GM12878 (cell line): ENCODE measurements at regions not wholly inside any gene's neighbourhood (a gene's known extent, or its start where the extent isn't known, plus 50 kb on each side); places are given as distances from the start of the nearest gene placed in this dataset.

Source experiments
- ATAC-seq: fragments of 200-7000 bp; cut with Tn5 transposase; 3 replicates; pipeline ENCODE4 v1.9.1; 2020; ENCODE audit warnings: mild to moderate bottlenecking, moderate library complexity
- BruUV-seq: library from RNA; stranded (reverse); fragments of 400-500 nt; replicated peaks from 2 replicates; lab custom pipeline; 2021; lab: Mats Ljungman, UMichigan
- CTCF ChIA-PET: fragments of 300-600 bp; sonication (Branson Sonifier 250); formaldehyde crosslinking; extraction: SDS; loops from one replicate; lab custom pipeline; 2021; ENCODE audit warnings: inconsistent platforms; lab: Yijun Ruan, JAX
- POLR2A ChIA-PET: fragments of 350-600 bp; formaldehyde crosslinking; extraction: SDS; loops from one replicate; lab custom pipeline; 2021; ENCODE audit warnings: inconsistent platforms; lab: Charles Lee
- RAD21 ChIA-PET: fragments of 300-600 bp; sonication (Branson Sonifier 250); formaldehyde crosslinking; loops from one replicate; lab custom pipeline; 2023; ENCODE audit warnings: antibody characterized with exemption; ENCODE audit not compliant: unreplicated experiment; lab: Charles Lee
- SMC1A ChIA-PET: fragments of 300-600 bp; sonication (Branson Sonifier 250); formaldehyde crosslinking; loops from one replicate; lab custom pipeline; 2023; ENCODE audit not compliant: unreplicated experiment, uncharacterized antibody; lab: Charles Lee
- DNase-seq: peaks from one replicate; pipeline ENCODE4 v3.0.0-alpha.2; 2011; ENCODE audit warnings: low read depth, low spot score
- FAIRE-seq: peaks from 3 replicates; lab custom pipeline; 2011; peaks lifted over from hg19 to GRCh38; lab: Jason Lieb, UNC
- H2AFZ ChIP-seq: 2 replicates; pipeline ENCODE4 v1.6.0; 2011; ENCODE audit warnings: low read depth, low read length, control low read depth; ENCODE audit not compliant: control insufficient read depth
- H3K27ac ChIP-seq: 2 replicates; pipeline ENCODE4 v1.5.1; 2011; ENCODE audit warnings: control low read depth; ENCODE audit not compliant: control insufficient read depth, insufficient read depth
- H3K27me3 ChIP-seq, 2 experiments: replicated peaks in 1 of 2; 2 replicates each; pipeline versions ENCODE4 v1.6.0 to v1.6.1; 2011; ENCODE audit warnings: low read length in 1 of 2; ENCODE audit not compliant: control insufficient read depth in 2 of 2, insufficient read depth in 2 of 2
- H3K36me3 ChIP-seq, 2 experiments: 2 replicates each; pipeline ENCODE4 v1.5.1; 2011; ENCODE audit warnings: low read length in 1 of 2; ENCODE audit not compliant: control insufficient read depth in 2 of 2, insufficient read depth in 2 of 2
- H3K4me1 ChIP-seq: 2 replicates; pipeline ENCODE4 v1.6.1; 2011; ENCODE audit warnings: mild to moderate bottlenecking, low read length, moderate library complexity, mixed read lengths; ENCODE audit not compliant: control insufficient read depth, insufficient read depth
- H3K4me2 ChIP-seq: 2 replicates; pipeline ENCODE4 v1.6.0; 2011; ENCODE audit warnings: control low read depth; ENCODE audit not compliant: control insufficient read depth, insufficient read depth
- H3K4me3 ChIP-seq: fragments of 200-600 bp; sonication (generic); 2 replicates; pipeline ENCODE4 v1.5.1; 2016
- H3K79me2 ChIP-seq: 2 replicates; pipeline ENCODE4 v1.6.0; 2011; ENCODE audit warnings: low read length; ENCODE audit not compliant: control insufficient read depth, insufficient read depth
- H3K9ac ChIP-seq: 2 replicates; pipeline ENCODE4 v1.8.0; 2011; ENCODE audit warnings: low read length, control low read depth, mixed read lengths; ENCODE audit not compliant: control insufficient read depth, insufficient read depth
- H3K9me3 ChIP-seq: replicated peaks from 3 replicates; pipeline ENCODE4 v1.5.1; 2011; ENCODE audit warnings: mild to moderate bottlenecking, low read length; ENCODE audit not compliant: control insufficient read depth, insufficient read depth
- H4K20me1 ChIP-seq: 2 replicates; pipeline ENCODE4 v1.6.0; 2011; ENCODE audit not compliant: control insufficient read depth, insufficient read depth
- CHD4 ChIP-seq: fragments of 200-600 bp; sonication (generic); IDR thresholded peaks from 2 replicates; pipeline ENCODE4 v1.6.1; 2016; ENCODE audit warnings: mild to moderate bottlenecking
- MXI1 ChIP-seq: fragments of 150-350 bp; IDR thresholded peaks from 2 replicates; pipeline ENCODE4 v1.6.1; 2011; ENCODE audit warnings: low read depth, mild to moderate bottlenecking, inconsistent platforms, low read length, improper control_type of control experiment
- RAD21 ChIP-seq: IDR thresholded peaks from 2 replicates; pipeline ENCODE4 v1.6.1; 2011; ENCODE audit warnings: mild to moderate bottlenecking, low read depth, low read length, moderate library complexity; ENCODE audit not compliant: insufficient read depth
- RCOR1 ChIP-seq: conservative IDR thresholded peaks from 2 replicates; pipeline ENCODE4 v1.6.1; 2012; ENCODE audit warnings: low read depth, low read length, improper control_type of control experiment
- SRF ChIP-seq, 2 experiments: IDR thresholded peaks; 2 replicates each; pipeline ENCODE4 v1.6.1; 2011; ENCODE audit warnings: low read depth in 2 of 2, low read length in 2 of 2, mild to moderate bottlenecking in 1 of 2, moderate library complexity in 1 of 2
- SUZ12 ChIP-seq: fragments of 200-600 bp; sonication (generic); IDR thresholded peaks from one replicate; pipeline ENCODE4 v1.6.1; 2018; ENCODE audit warnings: antibody characterized with exemption, mild to moderate bottlenecking; ENCODE audit not compliant: unreplicated experiment
- TCF7 ChIP-seq: IDR thresholded peaks from 2 replicates; pipeline ENCODE4 v1.6.1; 2014; ENCODE audit warnings: antibody characterized with exemption, borderline replicate concordance
- YY1 ChIP-seq: IDR thresholded peaks from 2 replicates; pipeline ENCODE4 v1.6.1; 2011; ENCODE audit warnings: low read depth, mild to moderate bottlenecking, low read length
- WGBS: methylation state at CpG from one replicate; pipeline ENCODE4 v1.1.6; 2016; ENCODE audit warnings: low lambda C conversion rate; ENCODE audit not compliant: insufficient replicate concordance, insufficient coverage; ENCODE audit errors: missing lambda C conversion rate; 5-methylcytosine and 5-hydroxymethylcytosine counted together
- in situ Hi-C: fragments of 300-500 bp; cut with MboI; formaldehyde crosslinking; loops from 9 replicates; pipeline ENCODE4 v1.14.3; 2018; ENCODE audit warnings: mixed read lengths
- intact Hi-C: fragments of 100-400 bp; cut with micrococcal nuclease; formaldehyde crosslinking; loops from one replicate; pipeline ENCODE4 v1.14.2; 2022; ENCODE audit not compliant: unreplicated experiment
- TF ChIP-seq, protein P1 (sequence below): fragments of 450-650 bp; conservative IDR thresholded peaks from 2 replicates; pipeline ENCODE4 v1.6.1; 2017; ENCODE audit warnings: mild to moderate bottlenecking, moderate library complexity
- TF ChIP-seq, protein P2 (sequence below): fragments of 450-650 bp; IDR thresholded peaks from 2 replicates; pipeline ENCODE4 v1.6.1; 2014; ENCODE audit warnings: mild to moderate bottlenecking
- TF ChIP-seq, protein P3 (sequence below): fragments of 450-650 bp; formaldehyde crosslinking; IDR thresholded peaks from 2 replicates; pipeline ENCODE4 v1.4.0; 2022; ENCODE audit warnings: mild to moderate bottlenecking, moderate library complexity

DNA sequence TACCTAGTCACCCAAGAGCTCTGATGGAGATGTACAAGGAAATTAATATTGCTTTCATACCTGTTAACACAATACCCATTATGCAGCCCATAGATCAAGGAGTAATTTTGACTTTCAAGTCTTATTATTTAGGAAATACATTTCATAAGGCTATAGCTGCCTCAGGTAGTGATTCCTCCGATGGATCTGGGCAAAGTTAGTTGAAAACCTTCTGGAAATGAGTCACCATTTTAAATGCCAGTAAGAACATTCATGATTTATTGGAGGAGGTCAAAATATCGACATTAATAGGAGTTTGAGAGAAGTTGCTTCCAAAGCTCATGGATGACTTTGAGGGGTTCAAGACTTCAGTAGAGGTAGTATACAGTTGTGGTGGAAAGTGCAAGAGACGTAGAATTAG lies 931.4 kb upstream of the ACVR2A start:
- H3K4me1 ChIP-seq: no peaks in the 10 kb centered on the region
- H3K27ac ChIP-seq: no peak overlapping the region
- H3K27me3 ChIP-seq: no peaks in the 10 kb centered on the region
- H3K4me3 ChIP-seq: no peak overlapping the region
- H3K4me2 ChIP-seq: no peak overlapping the region
- FAIRE-seq (no peak), ATAC-seq (no peak), DNase-seq (no peak)
- CTCF ChIA-PET: interaction anchor here (0.6 to 1.6 kb wide), 4 partner anchors 12 to 997 kb away, joined by 3 to 5 read pairs (median 3); no protein-coding TSS in a partner anchor
- H3K9me3 ChIP-seq: no peaks in the 10 kb centered on the region
- BruUV-seq: no TSS peak
- RAD21 ChIA-PET: interaction anchor here (1.3 kb wide), 1 partner anchor 18 kb away, joined by 3 read pairs; no protein-coding TSS in a partner anchor
- no peak overlapping the region for H2AFZ ChIP-seq
- H3K9ac ChIP-seq: no peak overlapping the region
- in situ Hi-C loops: no loop called here
- H3K79me2 ChIP-seq: no peaks in the 10 kb centered on the region
- H4K20me1 ChIP-seq: no peaks in the 10 kb centered on the region
- SMC1A ChIA-PET: interaction anchor here (1.3 to 2.1 kb wide), 4 partner anchors 14 to 180 kb away, joined by 3 to 6 read pairs (median 4); no protein-coding TSS in a partner anchor
- H3K36me3 ChIP-seq: no peaks in the 10 kb centered on the region
- intact Hi-C loops: no loop called here
- WGBS: 38% methylated on average over 3 of the region's 3 CpGs
- POLR2A ChIA-PET: no interaction called here
- TF ChIP-seq, protein P1, sequence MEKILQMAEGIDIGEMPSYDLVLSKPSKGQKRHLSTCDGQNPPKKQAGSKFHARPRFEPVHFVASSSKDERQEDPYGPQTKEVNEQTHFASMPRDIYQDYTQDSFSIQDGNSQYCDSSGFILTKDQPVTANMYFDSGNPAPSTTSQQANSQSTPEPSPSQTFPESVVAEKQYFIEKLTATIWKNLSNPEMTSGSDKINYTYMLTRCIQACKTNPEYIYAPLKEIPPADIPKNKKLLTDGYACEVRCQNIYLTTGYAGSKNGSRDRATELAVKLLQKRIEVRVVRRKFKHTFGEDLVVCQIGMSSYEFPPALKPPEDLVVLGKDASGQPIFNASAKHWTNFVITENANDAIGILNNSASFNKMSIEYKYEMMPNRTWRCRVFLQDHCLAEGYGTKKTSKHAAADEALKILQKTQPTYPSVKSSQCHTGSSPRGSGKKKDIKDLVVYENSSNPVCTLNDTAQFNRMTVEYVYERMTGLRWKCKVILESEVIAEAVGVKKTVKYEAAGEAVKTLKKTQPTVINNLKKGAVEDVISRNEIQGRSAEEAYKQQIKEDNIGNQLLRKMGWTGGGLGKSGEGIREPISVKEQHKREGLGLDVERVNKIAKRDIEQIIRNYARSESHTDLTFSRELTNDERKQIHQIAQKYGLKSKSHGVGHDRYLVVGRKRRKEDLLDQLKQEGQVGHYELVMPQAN: no peak
- TF ChIP-seq TCF7 (no peak), RAD21 (no peak)

DNA sequence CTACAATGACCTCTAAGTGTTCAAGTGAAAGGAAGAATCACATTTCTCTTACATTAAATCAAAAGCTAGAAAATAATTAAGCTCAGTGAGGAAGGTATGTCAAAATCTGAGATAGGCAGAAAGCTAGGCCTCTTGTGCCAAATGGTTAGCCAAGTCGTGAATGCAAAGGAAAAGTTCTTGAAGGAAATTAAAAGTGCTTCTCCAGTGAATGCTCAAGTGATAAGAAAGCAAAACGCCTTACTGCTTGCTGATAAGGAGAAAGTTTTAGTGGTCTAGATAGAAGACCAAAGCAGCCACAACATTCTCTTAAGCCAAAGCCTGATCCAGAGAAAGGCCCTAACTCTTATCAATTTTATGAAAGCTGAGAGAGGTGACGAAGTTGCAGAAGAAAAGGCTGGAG lies 932.3 kb upstream of the ACVR2A start:
- SMC1A ChIA-PET: interaction anchor here (1.2 to 2.1 kb wide), 4 partner anchors 13 to 179 kb away, joined by 3 to 6 read pairs (median 4); no protein-coding TSS in a partner anchor
- no peaks in the 10 kb centered on the region for H3K4me1 ChIP-seq
- no peak overlapping the region for H3K4me2 ChIP-seq
- H3K27me3 ChIP-seq: no peaks in the 10 kb centered on the region
- H3K9me3 ChIP-seq: no peaks in the 10 kb centered on the region
- H4K20me1 ChIP-seq: no peaks in the 10 kb centered on the region
- H3K4me3 ChIP-seq: no peak overlapping the region
- H3K9ac ChIP-seq: no peak overlapping the region
- no peak overlapping the region for H3K27ac ChIP-seq
- no peak for ATAC-seq
- BruUV-seq: no TSS peak
- in situ Hi-C loops: no loop called here
- no peaks in the 10 kb centered on the region for H3K79me2 ChIP-seq
- DNase-seq: no peak
- no peak for FAIRE-seq
- intact Hi-C loops: no loop called here
- CTCF ChIA-PET: interaction anchor here (1.1 to 1.6 kb wide), 2 partner anchors 13 to 179 kb away, joined by 3 to 5 read pairs; no protein-coding TSS in a partner anchor
- RAD21 ChIA-PET: interaction anchor here (1.2 kb wide), 1 partner anchor 15 kb away, joined by 3 read pairs; no protein-coding TSS in a partner anchor
- H2AFZ ChIP-seq: no peak overlapping the region
- POLR2A ChIA-PET: interaction anchor here (1.0 to 1.3 kb wide), 2 partner anchors 14 to 18 kb away, joined by 3 read pairs; no protein-coding TSS in a partner anchor
- 1% methylated on average over 3 of the region's 3 CpGs for WGBS
- H3K36me3 ChIP-seq: no peaks in the 10 kb centered on the region
- no peak for TF ChIP-seq CHD4
- TF ChIP-seq YY1: no peak
- TF ChIP-seq, protein P2, sequence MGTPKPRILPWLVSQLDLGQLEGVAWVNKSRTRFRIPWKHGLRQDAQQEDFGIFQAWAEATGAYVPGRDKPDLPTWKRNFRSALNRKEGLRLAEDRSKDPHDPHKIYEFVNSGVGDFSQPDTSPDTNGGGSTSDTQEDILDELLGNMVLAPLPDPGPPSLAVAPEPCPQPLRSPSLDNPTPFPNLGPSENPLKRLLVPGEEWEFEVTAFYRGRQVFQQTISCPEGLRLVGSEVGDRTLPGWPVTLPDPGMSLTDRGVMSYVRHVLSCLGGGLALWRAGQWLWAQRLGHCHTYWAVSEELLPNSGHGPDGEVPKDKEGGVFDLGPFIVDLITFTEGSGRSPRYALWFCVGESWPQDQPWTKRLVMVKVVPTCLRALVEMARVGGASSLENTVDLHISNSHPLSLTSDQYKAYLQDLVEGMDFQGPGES: no peak
- no peak for TF ChIP-seq SUZ12
- no peak for TF ChIP-seq MXI1
- no peak for TF ChIP-seq RCOR1
- TF ChIP-seq, protein P3, sequence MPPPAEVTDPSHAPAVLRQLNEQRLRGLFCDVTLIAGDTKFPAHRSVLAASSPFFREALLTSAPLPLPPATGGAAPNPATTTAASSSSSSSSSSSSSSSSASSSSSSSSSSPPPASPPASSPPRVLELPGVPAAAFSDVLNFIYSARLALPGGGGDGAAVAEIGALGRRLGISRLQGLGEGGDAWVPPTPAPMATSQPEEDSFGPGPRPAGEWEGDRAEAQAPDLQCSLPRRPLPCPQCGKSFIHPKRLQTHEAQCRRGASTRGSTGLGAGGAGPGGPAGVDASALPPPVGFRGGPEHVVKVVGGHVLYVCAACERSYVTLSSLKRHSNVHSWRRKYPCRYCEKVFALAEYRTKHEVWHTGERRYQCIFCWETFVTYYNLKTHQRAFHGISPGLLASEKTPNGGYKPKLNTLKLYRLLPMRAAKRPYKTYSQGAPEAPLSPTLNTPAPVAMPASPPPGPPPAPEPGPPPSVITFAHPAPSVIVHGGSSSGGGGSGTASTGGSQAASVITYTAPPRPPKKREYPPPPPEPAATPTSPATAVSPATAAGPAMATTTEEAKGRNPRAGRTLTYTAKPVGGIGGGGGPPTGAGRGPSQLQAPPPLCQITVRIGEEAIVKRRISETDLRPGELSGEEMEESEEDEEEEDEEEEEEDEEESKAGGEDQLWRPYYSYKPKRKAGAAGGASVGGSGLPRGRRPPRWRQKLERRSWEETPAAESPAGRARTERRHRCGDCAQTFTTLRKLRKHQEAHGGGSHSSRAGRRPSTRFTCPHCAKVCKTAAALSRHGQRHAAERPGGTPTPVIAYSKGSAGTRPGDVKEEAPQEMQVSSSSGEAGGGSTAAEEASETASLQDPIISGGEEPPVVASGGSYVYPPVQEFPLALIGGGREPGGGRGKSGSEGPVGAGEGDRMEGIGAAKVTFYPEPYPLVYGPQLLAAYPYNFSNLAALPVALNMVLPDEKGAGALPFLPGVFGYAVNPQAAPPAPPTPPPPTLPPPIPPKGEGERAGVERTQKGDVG (CRISPR knock-in tag): no peak
- no peak for TF ChIP-seq SRF (IDR thresholded peaks at IDR 0.05; ENCODE audit: low read depth in 2 of 2, low read length in 2 of 2)
